D721Med (cell line): ENCODE measurements at regions not wholly inside any gene's neighbourhood (a gene's known extent, or its start where the extent isn't known, plus 50 kb on each side); places are given as distances from the start of the nearest gene placed in this dataset.

ENCODE experiments used
- DNase-seq: peaks from one replicate; pipeline ENCODE4 v3.0.0; 2011; ENCODE audit warnings: low spot score; ENCODE audit not compliant: insufficient read length
- FAIRE-seq: peaks from 2 replicates; lab custom pipeline; 2011; peaks lifted over from hg19 to GRCh38; lab: Jason Lieb, UNC
- TF ChIP-seq, protein P1 (sequence below): IDR thresholded peaks from 2 replicates; pipeline ENCODE4 v1.5.1; 2012; ENCODE audit warnings: mild to moderate bottlenecking, control low read depth; ENCODE audit not compliant: insufficient read depth; ENCODE audit errors: missing control alignments

GRCh38 chr2:6676776-6677175 is 188.9 kb downstream of the CMPK2 start:
- TF ChIP-seq, protein P1, sequence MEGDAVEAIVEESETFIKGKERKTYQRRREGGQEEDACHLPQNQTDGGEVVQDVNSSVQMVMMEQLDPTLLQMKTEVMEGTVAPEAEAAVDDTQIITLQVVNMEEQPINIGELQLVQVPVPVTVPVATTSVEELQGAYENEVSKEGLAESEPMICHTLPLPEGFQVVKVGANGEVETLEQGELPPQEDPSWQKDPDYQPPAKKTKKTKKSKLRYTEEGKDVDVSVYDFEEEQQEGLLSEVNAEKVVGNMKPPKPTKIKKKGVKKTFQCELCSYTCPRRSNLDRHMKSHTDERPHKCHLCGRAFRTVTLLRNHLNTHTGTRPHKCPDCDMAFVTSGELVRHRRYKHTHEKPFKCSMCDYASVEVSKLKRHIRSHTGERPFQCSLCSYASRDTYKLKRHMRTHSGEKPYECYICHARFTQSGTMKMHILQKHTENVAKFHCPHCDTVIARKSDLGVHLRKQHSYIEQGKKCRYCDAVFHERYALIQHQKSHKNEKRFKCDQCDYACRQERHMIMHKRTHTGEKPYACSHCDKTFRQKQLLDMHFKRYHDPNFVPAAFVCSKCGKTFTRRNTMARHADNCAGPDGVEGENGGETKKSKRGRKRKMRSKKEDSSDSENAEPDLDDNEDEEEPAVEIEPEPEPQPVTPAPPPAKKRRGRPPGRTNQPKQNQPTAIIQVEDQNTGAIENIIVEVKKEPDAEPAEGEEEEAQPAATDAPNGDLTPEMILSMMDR, result no peak
- DNase-seq, result no peak
- FAIRE-seq, result no peak

DNA sequence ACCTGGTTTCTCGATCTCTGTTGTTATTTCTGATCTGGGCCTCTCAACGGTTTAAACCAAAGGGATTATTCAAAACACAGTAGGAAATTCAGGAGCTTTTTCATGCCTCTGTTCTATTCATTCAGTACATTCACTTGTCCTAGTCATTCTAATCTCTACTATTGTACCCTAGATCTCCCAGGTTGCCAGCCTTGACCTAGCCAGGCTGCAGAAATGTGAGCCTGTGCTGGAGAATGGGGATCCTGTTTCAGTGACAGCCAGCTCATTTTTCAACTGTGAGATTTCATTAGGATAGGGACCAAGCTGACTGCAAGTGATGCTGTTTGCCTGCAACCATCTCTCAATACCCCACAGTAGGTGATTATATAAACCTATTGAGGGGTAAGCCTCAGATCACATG is 186.2 kb downstream of the CMPK2 start:
- TF ChIP-seq, protein P1, result no peak
- no peak for FAIRE-seq

GRCh38 chr2:6683516-6683915 is 182.2 kb downstream of the CMPK2 start:
- FAIRE-seq (no peak), DNase-seq (no peak)
- TF ChIP-seq, protein P1, result no peak

More for the DNA sequence above, 186.2 kb downstream of the CMPK2 start:
- no peak for DNase-seq

- TF ChIP-seq, protein P1, result no peak
- no peak for DNase-seq
- no peak for FAIRE-seq
Measured at GRCh38 chr2:6685447-6685846, 180.3 kb downstream of the CMPK2 start.

- FAIRE-seq (no peak), DNase-seq (no peak)
- TF ChIP-seq, protein P1, result no peak
Measured at GRCh38 chr2:6692056-6692455, 173.7 kb downstream of the CMPK2 start.

DNA sequence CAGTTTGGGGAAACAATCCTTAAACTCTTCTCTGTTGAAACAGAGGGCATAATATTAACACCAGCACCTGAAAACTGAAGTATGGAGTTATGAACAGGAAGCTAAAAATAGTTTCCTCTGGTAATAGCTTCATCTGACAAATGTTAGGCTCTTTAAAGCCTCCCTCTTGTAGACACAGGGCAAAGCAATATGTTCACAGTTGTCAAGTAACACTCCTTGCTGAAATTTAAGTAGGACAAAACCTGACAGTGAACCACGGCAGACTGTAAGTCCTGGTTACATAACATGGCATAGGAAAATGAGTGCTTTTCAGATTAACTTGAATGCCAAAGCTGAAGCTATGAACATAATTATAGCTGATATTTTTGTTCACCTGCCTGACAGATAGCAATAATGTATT is 172.9 kb downstream of the CMPK2 start:
- DNase-seq, result no peak
- TF ChIP-seq, protein P1, result no peak
- FAIRE-seq, result no peak

DNA sequence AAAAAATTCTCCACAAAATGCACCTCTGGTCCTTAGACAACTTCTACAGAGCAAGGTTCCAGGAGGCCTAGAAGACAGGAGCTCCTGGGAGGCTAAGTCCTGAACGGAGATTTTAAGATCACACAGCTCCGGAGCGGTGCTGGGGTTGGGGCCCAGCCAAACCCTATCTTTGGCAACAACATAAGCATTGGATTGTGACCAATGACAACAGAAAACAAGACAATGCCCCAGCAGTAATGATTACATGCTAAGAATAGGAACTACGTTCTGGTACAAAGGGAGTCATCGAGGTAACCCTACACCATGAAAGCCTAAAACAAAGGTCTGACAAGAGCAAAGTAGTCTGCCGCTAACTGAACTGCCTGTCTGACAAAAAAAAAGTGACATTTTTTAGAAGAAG is 171.2 kb downstream of the CMPK2 start:
- FAIRE-seq (no peak), DNase-seq (no peak)
- TF ChIP-seq, protein P1, result no peak
